Kidney (tissue), 13 donors: ENCODE measurements at regions not wholly inside any gene's neighbourhood (a gene's known extent, or its start where the extent isn't known, plus 50 kb on each side); places are given as distances from the start of the nearest gene placed in this dataset.
"Not testable (repeated sequence)": the region's sequence is repeated elsewhere in the genome, so short reads cannot be mapped to it uniquely, and the experiment has no call there.

Experiments used
- DNase-seq, 5 donors: peaks; one replicate each; pipeline ENCODE4 v3.0.0-alpha.2; 2013 to 2020
- FAIRE-seq: peaks from 2 replicates; lab custom pipeline; 2012; peaks lifted over from hg19 to GRCh38; lab: Jason Lieb, UNC
- H3K27ac ChIP-seq, 2 donors: one replicate each; pipeline ENCODE4 v1.7.0; 2013; ENCODE audit warnings: low read depth in 2 of 2, low read length in 2 of 2, inconsistent platforms in 1 of 2
- H3K27me3 ChIP-seq: one replicate; pipeline ENCODE4 v1.7.1; 2013; ENCODE audit warnings: low read length, inconsistent platforms; ENCODE audit not compliant: control insufficient read depth, insufficient read depth
- H3K36me3 ChIP-seq, 3 donors: one replicate each; pipeline versions ENCODE4 v1.7.0 to v1.7.1; 2013; ENCODE audit warnings: low read length in 3 of 3, control low read depth in 1 of 3, inconsistent platforms in 1 of 3; ENCODE audit not compliant: insufficient read depth in 3 of 3, control insufficient read depth in 2 of 3
- H3K4me1 ChIP-seq, 3 donors: one replicate each; pipeline versions ENCODE4 v1.7.0 to v1.7.1; 2013; ENCODE audit warnings: low read length in 3 of 3, inconsistent platforms in 1 of 3, low read depth in 1 of 3; ENCODE audit not compliant: control insufficient read depth in 2 of 3, insufficient read depth in 2 of 3
- H3K4me3 ChIP-seq, 3 donors: one replicate each; pipeline versions ENCODE4 v1.7.0 to v1.8.1; 2013; ENCODE audit warnings: low read length in 3 of 3, control low read depth in 1 of 3, inconsistent platforms in 1 of 3
- H3K9ac ChIP-seq, 3 donors: one replicate each; pipeline versions ENCODE4 v1.7.0 to v1.7.1; 2013; ENCODE audit warnings: low read length in 3 of 3, control low read depth in 1 of 3, inconsistent platforms in 1 of 3
- H3K9me3 ChIP-seq, 3 donors: one replicate each; pipeline versions ENCODE4 v1.7.0 to v1.7.1; 2013; ENCODE audit warnings: low read length in 3 of 3, control low read depth in 1 of 3, inconsistent platforms in 1 of 3; ENCODE audit not compliant: control insufficient read depth in 2 of 3, insufficient read depth in 1 of 3
- intact Hi-C: fragments of 100-400 bp; cut with DNase I; formaldehyde crosslinking; loops from one replicate; pipeline ENCODE4 v1.11.1; 2022
- TF ChIP-seq, protein P1 (sequence below): IDR thresholded peaks from 3 replicates; pipeline ENCODE4 v1.5.1; 2012; ENCODE audit warnings: mild to moderate bottlenecking, moderate library complexity, borderline replicate concordance; ENCODE audit not compliant: insufficient read depth; ENCODE audit errors: extremely low read depth
- donor health status: control.
- donor health status: control.
- donor health status: control.
- donor health status: control.
- donor health status: control.
- donor health status: DM: yes; HTN: yes; CAD: no.
- donor health status: Normal renal cell carcinoma (clear cell type).

DNA sequence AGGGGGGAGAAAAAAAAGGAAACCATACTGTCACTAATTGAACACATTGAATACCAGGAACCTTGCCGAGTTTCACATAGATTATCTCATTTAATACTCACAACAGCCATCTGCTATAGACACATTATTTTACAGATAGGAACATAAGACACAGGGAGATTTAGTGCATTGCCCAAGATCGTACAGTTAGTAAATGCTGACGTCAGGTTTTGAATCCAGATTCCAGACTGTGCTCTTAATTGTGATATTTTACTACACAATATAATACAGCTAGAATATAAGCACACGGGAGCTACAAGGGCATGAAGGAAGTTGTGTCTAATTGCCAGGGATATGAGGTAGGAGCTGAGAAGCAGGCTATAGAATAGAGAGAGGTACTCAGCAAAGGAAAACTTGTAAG, 93.9 kb upstream of the MINDY3 start:
- DNase-seq (no peak), FAIRE-seq (no peak)
- Histone ChIP-seq H3K27ac (no peak overlapping the region), H3K4me1 (no peaks in the 10 kb centered on the region), H3K9me3 (no peaks in the 10 kb centered on the region), H3K4me3 (no peak overlapping the region), H3K27me3 (no peaks in the 10 kb centered on the region), H3K9ac (no peak overlapping the region), H3K36me3 (no peaks in the 10 kb centered on the region)
- TF ChIP-seq, protein P1, sequence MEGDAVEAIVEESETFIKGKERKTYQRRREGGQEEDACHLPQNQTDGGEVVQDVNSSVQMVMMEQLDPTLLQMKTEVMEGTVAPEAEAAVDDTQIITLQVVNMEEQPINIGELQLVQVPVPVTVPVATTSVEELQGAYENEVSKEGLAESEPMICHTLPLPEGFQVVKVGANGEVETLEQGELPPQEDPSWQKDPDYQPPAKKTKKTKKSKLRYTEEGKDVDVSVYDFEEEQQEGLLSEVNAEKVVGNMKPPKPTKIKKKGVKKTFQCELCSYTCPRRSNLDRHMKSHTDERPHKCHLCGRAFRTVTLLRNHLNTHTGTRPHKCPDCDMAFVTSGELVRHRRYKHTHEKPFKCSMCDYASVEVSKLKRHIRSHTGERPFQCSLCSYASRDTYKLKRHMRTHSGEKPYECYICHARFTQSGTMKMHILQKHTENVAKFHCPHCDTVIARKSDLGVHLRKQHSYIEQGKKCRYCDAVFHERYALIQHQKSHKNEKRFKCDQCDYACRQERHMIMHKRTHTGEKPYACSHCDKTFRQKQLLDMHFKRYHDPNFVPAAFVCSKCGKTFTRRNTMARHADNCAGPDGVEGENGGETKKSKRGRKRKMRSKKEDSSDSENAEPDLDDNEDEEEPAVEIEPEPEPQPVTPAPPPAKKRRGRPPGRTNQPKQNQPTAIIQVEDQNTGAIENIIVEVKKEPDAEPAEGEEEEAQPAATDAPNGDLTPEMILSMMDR: no peak
- intact Hi-C loops: no loop called here

DNA sequence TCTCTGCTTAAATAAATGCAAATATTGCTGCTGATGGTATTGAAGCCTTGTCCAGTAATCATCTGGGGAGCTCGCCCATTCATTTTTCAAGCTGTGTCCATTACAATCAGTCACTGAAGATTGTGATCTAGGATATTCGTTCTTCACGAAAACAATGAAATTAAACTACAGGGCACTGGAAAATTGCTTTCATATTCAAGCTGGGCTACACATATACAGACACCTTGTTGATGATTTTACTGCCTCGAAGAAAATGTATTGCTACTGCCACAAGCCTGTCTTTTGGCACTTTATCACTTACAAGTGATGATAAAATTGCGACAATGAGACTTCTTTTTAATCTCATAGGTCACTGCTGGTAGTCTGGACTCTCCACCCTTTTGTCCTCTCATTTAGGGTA, 100.0 kb upstream of the MINDY3 start:
- H3K27ac ChIP-seq: no peak overlapping the region
- H3K4me3 ChIP-seq: no peak overlapping the region
- DNase-seq: no peak
- TF ChIP-seq, protein P1: no peak
- no peaks in the 10 kb centered on the region for H3K4me1 ChIP-seq
- H3K9ac ChIP-seq: no peak overlapping the region
- H3K9me3 ChIP-seq: peaks cover 0 to 2% (median 0%) of the 10 kb centered on the region in 3 donors
- H3K36me3 ChIP-seq: no peaks in the 10 kb centered on the region
- intact Hi-C loops: no loop called here
- no peaks in the 10 kb centered on the region for H3K27me3 ChIP-seq
- no peak for FAIRE-seq

DNA sequence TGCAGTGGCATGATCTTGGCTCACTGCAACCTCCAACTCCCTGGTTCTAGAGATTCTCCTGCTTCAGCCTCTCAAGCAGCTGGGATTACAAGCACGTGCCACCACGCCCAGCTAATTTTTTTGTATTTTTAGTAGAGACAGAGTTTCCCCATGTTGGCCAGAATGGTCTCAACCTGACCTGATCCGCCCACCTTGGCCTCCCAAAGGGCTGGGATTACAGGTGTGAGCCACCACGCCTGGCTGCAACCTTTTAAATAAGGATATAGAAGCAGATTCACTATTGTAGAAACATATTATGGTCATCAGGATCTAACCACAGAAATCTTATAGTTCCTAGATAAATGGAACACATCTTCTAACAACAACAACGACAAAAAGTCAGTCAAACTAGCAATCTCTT, 112.4 kb upstream of the MINDY3 start:
- DNase-seq, H3K9ac ChIP-seq, H3K27ac ChIP-seq, H3K36me3 ChIP-seq, H3K4me1 ChIP-seq, H3K9me3 ChIP-seq, FAIRE-seq, intact Hi-C loops, H3K4me3 ChIP-seq, H3K27me3 ChIP-seq: not testable (repeated sequence)

DNA sequence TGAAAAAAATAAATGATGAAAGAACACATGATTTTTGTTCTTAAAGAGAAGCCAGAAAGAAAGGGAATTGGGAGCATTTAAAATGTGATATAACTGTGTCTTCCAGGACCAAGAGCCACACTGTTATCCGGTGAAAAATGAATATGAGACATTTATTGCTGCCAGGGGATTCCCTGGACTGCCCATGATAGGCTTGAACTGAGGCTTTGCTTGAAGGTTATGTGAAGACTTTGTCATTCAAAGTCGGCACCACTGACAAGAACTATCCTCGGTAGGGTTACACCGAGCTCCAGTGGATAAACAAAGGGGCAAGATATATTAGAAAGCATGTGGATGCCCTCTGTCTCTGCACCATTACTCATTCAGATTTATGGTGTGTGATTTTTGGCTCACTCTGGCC, 125.4 kb upstream of the MINDY3 start:
- H3K9ac ChIP-seq: no peak overlapping the region
- H3K9me3 ChIP-seq: peaks cover 0 to 10% (median 0%) of the 10 kb centered on the region in 3 donors
- DNase-seq (peak in 2 of 5 donors; percentile 1 to 4), FAIRE-seq (no peak)
- H3K4me1 ChIP-seq: no peaks in the 10 kb centered on the region
- no peak overlapping the region for H3K27ac ChIP-seq
- no peaks in the 10 kb centered on the region for H3K27me3 ChIP-seq
- H3K36me3 ChIP-seq: no peaks in the 10 kb centered on the region
- TF ChIP-seq, protein P1: no peak
- intact Hi-C loops: no loop called here
- no peak overlapping the region for H3K4me3 ChIP-seq
